Heart right ventricle (tissue), 16 donors: ENCODE measurements at regions not wholly inside any gene's neighbourhood (a gene's known extent, or its start where the extent isn't known, plus 50 kb on each side); places are given as distances from the start of the nearest gene placed in this dataset.

Experiments
- ATAC-seq, 8 donors: fragments of 200-7000 bp; cut with Tn5 transposase; one replicate each; pipeline ENCODE4 v1.9.1; 2020; ENCODE audit warnings: mild to moderate bottlenecking in 8 of 8, moderate library complexity in 8 of 8, moderate number of reproducible peaks in 1 of 8
- DNase-seq, 2 donors: peaks; one replicate each; pipeline ENCODE4 v3.0.0-alpha.2; 2020
- H3K27ac ChIP-seq, 10 donors: fragments of 200-600 bp; sonication (generic) in 2 of 10; one replicate each; pipeline versions ENCODE4 v1.5.0 to v1.8.0; 2020 to 2022; ENCODE audit warnings: mild to moderate bottlenecking in 3 of 10
- H3K27me3 ChIP-seq, 7 donors: fragments of 200-600 bp; one replicate each; pipeline ENCODE4 v1.8.0; 2021 to 2022; ENCODE audit warnings: mild to moderate bottlenecking in 2 of 7
- H3K36me3 ChIP-seq, 9 donors: fragments of 200-600 bp; sonication (generic) in 1 of 9; one replicate each; pipeline versions ENCODE4 v1.5.0 to v1.8.0; 2020 to 2022; ENCODE audit warnings: mild to moderate bottlenecking in 2 of 9
- H3K4me1 ChIP-seq, 9 donors: fragments of 200-600 bp; sonication (generic) in 1 of 9; one replicate each; pipeline versions ENCODE4 v1.5.0 to v1.8.0; 2020 to 2022; ENCODE audit warnings: mild to moderate bottlenecking in 4 of 9
- H3K4me3 ChIP-seq, 10 donors: fragments of 200-600 bp; sonication (generic) in 2 of 10; one replicate each; pipeline versions ENCODE4 v1.5.0 to v1.8.0; 2020 to 2022; ENCODE audit warnings: mild to moderate bottlenecking in 7 of 10, moderate library complexity in 2 of 10
- H3K9me3 ChIP-seq, 11 donors: fragments of 200-600 bp in 10 of 11; sonication (generic) in 2 of 11; one replicate each; pipeline versions ENCODE4 v1.5.0 to v1.8.0; 2013 to 2022; ENCODE audit warnings: mild to moderate bottlenecking in 2 of 11, control low read depth in 1 of 11, moderate library complexity in 1 of 11
- WGBS, 2 donors: extraction: QIAGEN DNeasy Blood & Tissue Kit; methylation state at CpG; one replicate each; pipeline ENCODE4 v1.1.7; 2013; ENCODE audit warnings: inconsistent platforms in 1 of 2; 5-methylcytosine and 5-hydroxymethylcytosine counted together
- intact Hi-C, 10 donors: fragments of 100-400 bp; cut with DNase I; formaldehyde crosslinking; loops; one replicate each; pipeline versions ENCODE4 v1.11.1 to v1.14.2; 2022
- TF ChIP-seq, protein P1 (sequence below), 9 donors: fragments of 200-600 bp; sonication (generic) in 2 of 9; IDR thresholded peaks; one replicate each; pipeline versions ENCODE4 v1.5.0 to v1.8.0; 2021 to 2022; ENCODE audit warnings: antibody characterized with exemption in 9 of 9, mild to moderate bottlenecking in 5 of 9, moderate library complexity in 1 of 9
- donor health status: Arrhythmogenic right ventricular cardiomyopathy.
- donor health status: ischemic (EF 13 %, LVEDD 7.1; RV severe dilation, severe dysfunction).
- donor health status: healthy with polysubstance abuse.
- donor health status: DM: no; HTN: yes; CAD: no.
- donor health status: DM: no; HTN: no; CAD: no.
- donor health status: ischemic (EF 25% LVEDD 6.9; RV normal size, moderate dysfunction).
- donor health status: ischemic (EF 25% LVEDD 5.7; RV mildly dilated, moderate dysfunction).
- donor health status: healthy.
- donor health status: DM: yes; HTN: yes; CAD: no.
- donor health status: Ischemic cardiomyopathy.
- donor health status: ischemic (EF 35%, LVEDD 5.7; RV mildly dilated, moderate dysfunction).
- donor health status: nonischemic (EF 11% LVEDD 7.7; RV severe dilation, severe dysfunction).
- donor health status: DM: yes; HTN: yes; CAD: no.
- donor health status: PGD.
- donor health status: ischemic (EF 29% LVEDD 5.4; RV normal size, mild dysfunction).
- donor health status: nonischemic (EF 23%, LVEDD 6.1; RV moderate dilation, normal function).

DNA sequence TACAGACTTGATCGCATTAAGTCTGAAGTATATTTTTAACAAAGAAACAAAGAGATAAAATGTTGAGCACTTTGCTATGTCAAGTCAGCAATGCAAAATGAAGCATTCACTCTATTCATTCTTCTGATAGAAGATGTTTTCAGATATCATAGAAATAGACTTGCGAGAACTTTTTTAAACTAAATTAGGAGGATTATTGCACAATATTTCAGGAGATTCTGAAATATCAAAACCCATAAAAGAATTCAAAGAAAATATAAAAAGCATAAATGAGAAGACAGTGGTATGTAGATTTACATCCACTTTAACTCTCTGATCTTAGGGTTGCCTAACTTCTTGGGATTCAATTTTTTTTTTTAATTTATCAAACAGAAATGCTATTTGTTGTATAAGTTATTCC is 81.1 kb upstream of the PABPC4L start:
- no peak for ATAC-seq
- intact Hi-C loops = no loop called here
- H3K27ac ChIP-seq = no peak overlapping the region
- no peaks in the 10 kb centered on the region for H3K4me1 ChIP-seq
- WGBS, 2 donors = 93 to 97% methylated on average over 2 of the region's 2 CpGs
- H3K27me3 ChIP-seq = no peaks in the 10 kb centered on the region
- no peaks in the 10 kb centered on the region for H3K36me3 ChIP-seq
- no peak overlapping the region for H3K4me3 ChIP-seq
- H3K9me3 ChIP-seq = peaks cover 0 to 9% (median 0%) of the 10 kb centered on the region in 11 donors
- TF ChIP-seq, protein P1, sequence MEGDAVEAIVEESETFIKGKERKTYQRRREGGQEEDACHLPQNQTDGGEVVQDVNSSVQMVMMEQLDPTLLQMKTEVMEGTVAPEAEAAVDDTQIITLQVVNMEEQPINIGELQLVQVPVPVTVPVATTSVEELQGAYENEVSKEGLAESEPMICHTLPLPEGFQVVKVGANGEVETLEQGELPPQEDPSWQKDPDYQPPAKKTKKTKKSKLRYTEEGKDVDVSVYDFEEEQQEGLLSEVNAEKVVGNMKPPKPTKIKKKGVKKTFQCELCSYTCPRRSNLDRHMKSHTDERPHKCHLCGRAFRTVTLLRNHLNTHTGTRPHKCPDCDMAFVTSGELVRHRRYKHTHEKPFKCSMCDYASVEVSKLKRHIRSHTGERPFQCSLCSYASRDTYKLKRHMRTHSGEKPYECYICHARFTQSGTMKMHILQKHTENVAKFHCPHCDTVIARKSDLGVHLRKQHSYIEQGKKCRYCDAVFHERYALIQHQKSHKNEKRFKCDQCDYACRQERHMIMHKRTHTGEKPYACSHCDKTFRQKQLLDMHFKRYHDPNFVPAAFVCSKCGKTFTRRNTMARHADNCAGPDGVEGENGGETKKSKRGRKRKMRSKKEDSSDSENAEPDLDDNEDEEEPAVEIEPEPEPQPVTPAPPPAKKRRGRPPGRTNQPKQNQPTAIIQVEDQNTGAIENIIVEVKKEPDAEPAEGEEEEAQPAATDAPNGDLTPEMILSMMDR (IDR thresholded peaks at IDR 0.05) = no peak
- no peak for DNase-seq

DNA sequence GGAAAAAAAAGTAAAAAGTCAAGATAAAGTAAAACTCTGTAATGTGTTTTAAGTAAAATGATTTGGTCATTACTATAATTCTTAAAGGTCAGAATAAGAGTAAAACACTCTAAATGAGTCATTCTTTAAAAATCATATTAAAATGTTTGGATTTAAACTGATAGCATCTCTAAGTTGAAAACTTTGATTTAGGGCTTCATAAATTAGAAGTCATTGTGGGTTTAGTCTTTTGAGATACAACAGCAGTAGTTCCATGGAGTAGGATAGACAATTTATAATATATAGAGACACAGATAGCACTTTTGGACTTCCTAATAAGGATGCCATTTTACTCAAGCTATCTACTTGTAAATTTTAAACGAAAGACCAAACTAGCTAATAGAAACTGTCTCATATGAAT is 77.1 kb upstream of the PABPC4L start:
- H3K36me3 ChIP-seq = no peaks in the 10 kb centered on the region
- no peak for DNase-seq
- no peaks in the 10 kb centered on the region for H3K4me1 ChIP-seq
- TF ChIP-seq, protein P1 (IDR thresholded peaks at IDR 0.05) = no peak
- H3K27ac ChIP-seq = no peak overlapping the region
- ATAC-seq = no peak
- 66 to 84% methylated on average over 1 of the region's 1 CpG for WGBS, 2 donors
- no peaks in the 10 kb centered on the region for H3K27me3 ChIP-seq
- peaks cover 0 to 17% (median 0%) of the 10 kb centered on the region in 11 donors for H3K9me3 ChIP-seq
- no peak overlapping the region for H3K4me3 ChIP-seq
- intact Hi-C loops = no loop called here

DNA sequence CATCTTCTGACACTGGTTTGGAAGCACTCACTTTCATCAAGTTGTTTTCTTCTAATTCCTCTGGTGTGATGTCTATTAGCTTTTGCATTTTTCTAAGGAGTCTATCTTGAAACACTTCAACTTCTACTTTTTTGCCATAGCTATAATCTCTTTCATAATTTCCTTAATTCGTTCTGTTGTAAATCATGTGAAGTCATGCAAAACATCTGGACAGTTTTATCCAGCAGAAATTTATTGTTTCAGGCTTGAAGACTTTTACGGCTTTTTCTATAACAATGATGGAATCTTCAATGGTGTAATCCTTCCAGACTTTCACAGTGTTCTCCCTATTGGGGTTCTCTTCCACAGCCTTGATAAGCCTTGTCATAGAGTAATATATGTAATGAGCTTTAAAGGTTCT is 74.9 kb upstream of the PABPC4L start:
- no peak overlapping the region for H3K4me3 ChIP-seq
- peaks cover 0 to 19% (median 4%) of the 10 kb centered on the region in 11 donors for H3K9me3 ChIP-seq
- no peaks in the 10 kb centered on the region for H3K36me3 ChIP-seq
- no peaks in the 10 kb centered on the region for H3K4me1 ChIP-seq
- no peaks in the 10 kb centered on the region for H3K27me3 ChIP-seq
- intact Hi-C loops = no loop called here
- 74 to 76% methylated on average over 2 of the region's 2 CpGs for WGBS, 2 donors
- H3K27ac ChIP-seq = no peak overlapping the region
- DNase-seq (no peak), ATAC-seq (no peak)
- TF ChIP-seq, protein P1 (IDR thresholded peaks at IDR 0.05) = no peak

DNA sequence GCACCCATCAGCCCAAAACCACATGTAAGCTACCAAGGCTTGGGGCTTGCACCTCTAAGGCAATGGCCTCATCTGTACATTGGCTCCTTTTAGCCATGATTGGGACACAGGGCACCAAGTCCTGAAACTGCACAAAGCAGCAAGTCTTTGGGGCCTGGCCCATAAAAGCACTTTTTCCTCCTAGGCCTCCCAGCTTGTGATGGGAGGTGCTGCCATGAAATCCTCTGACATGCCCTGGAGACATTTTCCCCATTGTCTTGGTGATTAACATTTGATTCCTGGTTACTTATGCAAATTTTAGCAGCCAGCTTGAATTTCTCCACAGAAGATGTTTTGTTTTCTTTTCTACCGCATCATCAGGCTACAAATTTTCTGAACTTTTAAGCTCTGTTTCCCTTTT is 58.5 kb upstream of the PABPC4L start:
- H3K27ac ChIP-seq = no peak overlapping the region
- H3K27me3 ChIP-seq = no peaks in the 10 kb centered on the region
- no peak overlapping the region for H3K4me3 ChIP-seq
- TF ChIP-seq, protein P1 (IDR thresholded peaks at IDR 0.05) = no peak
- 96 to 100% methylated on average over 1 of the region's 1 CpG for WGBS, 2 donors
- intact Hi-C loops = no loop called here
- H3K4me1 ChIP-seq = no peaks in the 10 kb centered on the region
- H3K9me3 ChIP-seq = no peaks in the 10 kb centered on the region
- ATAC-seq (no peak), DNase-seq (no peak)
- no peaks in the 10 kb centered on the region for H3K36me3 ChIP-seq
